NB4 (cell line): ENCODE measurements at regions not wholly inside any gene's neighbourhood (a gene's known extent, or its start where the extent isn't known, plus 50 kb on each side); places are given as distances from the start of the nearest gene placed in this dataset.

Source experiments
- MYC ChIP-seq: IDR thresholded peaks from 2 replicates; pipeline ENCODE4 v1.6.1; 2011; ENCODE audit warnings: low read depth, low read length
- TF ChIP-seq, protein P1 (sequence below): IDR thresholded peaks from one replicate; pipeline ENCODE4 v1.5.1; 2012; ENCODE audit warnings: low read depth, low read length

DNA sequence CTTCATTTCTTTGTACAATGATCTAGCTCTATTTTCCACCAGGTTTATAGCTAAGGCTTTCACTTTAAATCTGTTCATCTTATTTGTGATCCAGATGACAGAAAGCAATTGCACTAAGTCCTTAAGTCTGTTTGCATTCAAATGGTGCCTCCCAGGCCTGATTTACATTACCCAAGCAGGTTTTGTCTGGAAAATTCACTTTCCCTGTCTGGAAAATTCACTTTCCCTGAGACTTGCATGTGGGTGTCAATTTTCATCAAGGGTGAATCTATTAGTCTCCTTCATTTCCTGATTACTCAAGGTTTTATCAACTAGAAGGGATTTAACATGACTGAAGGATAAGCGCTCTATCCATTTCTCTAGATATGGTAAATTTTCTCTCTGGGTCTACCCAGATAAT lies 1480.2 kb upstream of the GOT2 start:
- TF ChIP-seq, protein P1, sequence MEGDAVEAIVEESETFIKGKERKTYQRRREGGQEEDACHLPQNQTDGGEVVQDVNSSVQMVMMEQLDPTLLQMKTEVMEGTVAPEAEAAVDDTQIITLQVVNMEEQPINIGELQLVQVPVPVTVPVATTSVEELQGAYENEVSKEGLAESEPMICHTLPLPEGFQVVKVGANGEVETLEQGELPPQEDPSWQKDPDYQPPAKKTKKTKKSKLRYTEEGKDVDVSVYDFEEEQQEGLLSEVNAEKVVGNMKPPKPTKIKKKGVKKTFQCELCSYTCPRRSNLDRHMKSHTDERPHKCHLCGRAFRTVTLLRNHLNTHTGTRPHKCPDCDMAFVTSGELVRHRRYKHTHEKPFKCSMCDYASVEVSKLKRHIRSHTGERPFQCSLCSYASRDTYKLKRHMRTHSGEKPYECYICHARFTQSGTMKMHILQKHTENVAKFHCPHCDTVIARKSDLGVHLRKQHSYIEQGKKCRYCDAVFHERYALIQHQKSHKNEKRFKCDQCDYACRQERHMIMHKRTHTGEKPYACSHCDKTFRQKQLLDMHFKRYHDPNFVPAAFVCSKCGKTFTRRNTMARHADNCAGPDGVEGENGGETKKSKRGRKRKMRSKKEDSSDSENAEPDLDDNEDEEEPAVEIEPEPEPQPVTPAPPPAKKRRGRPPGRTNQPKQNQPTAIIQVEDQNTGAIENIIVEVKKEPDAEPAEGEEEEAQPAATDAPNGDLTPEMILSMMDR: no peak
- no peak for TF ChIP-seq MYC
